Activated T-cell treated with anti-CD3 and anti-CD28 coated beads, Interleukin-2, amount 50 U/mL, for 24 hours (primary cell): ENCODE measurements at regions not wholly inside any gene's neighbourhood (a gene's known extent, or its start where the extent isn't known, plus 50 kb on each side); places are given as distances from the start of the nearest gene placed in this dataset.
"Not testable (repeated sequence)": the region's sequence is repeated elsewhere in the genome, so short reads cannot be mapped to it uniquely, and the experiment has no call there.

Experiments
- DNase-seq: peaks from one replicate; pipeline ENCODE4 v3.0.0-alpha.2; 2020
- H3K27ac Mint-ChIP-seq: 2 replicates; pipeline ENCODE4 v1.8.0; 2020; ENCODE audit warnings: mild to moderate bottlenecking, mixed read lengths
- H3K27me3 Mint-ChIP-seq: 2 replicates; pipeline ENCODE4 v1.8.0; 2020; ENCODE audit warnings: mixed read lengths
- H3K36me3 Mint-ChIP-seq: 2 replicates; pipeline ENCODE4 v1.8.0; 2020; ENCODE audit warnings: low read depth, mixed read lengths
- H3K4me1 Mint-ChIP-seq: 2 replicates; pipeline ENCODE4 v1.8.0; 2020; ENCODE audit warnings: low read depth, mixed read lengths
- H3K4me3 Mint-ChIP-seq: 2 replicates; pipeline ENCODE4 v1.8.0; 2020; ENCODE audit warnings: mild to moderate bottlenecking, moderate library complexity, mixed read lengths
- H3K9me3 Mint-ChIP-seq: 2 replicates; pipeline ENCODE4 v1.8.0; 2020; ENCODE audit warnings: mixed read lengths

DNA sequence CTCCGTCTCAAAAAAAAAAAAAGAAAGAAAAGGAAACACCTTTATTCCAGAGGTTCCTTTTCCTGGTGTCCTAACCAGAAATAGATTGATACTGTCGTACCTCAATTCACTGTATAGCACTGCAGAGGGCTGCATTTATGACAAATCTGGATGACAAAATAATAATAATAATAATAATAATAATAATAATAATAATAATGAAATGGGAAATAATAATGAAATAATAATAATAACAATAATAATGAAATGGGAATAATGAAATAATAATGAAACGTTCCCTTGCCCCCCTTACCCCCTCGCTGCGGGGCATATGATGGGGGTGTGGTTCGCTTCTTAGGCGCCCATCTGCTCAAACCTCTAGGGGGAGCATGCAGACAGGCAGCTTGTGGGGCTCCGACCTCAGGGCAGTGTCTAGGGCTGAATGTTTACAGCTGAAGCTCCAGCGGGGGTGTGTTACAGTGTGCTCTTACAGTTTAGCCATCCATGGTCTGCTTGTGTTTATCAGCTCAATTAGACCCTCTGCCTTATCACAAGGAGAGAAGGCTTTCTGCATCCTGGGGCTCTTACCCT lies 1088.3 kb upstream of the SEL1L start:
- H3K4me1 Mint-ChIP-seq: no peaks in the 10 kb centered on the region
- no peak overlapping the region for H3K4me3 Mint-ChIP-seq
- H3K27ac Mint-ChIP-seq: no peak overlapping the region
- H3K9me3 Mint-ChIP-seq: peaks cover 12% of the 10 kb centered on the region
- H3K36me3 Mint-ChIP-seq: no peaks in the 10 kb centered on the region
- no peak for DNase-seq
- no peaks in the 10 kb centered on the region for H3K27me3 Mint-ChIP-seq

DNA sequence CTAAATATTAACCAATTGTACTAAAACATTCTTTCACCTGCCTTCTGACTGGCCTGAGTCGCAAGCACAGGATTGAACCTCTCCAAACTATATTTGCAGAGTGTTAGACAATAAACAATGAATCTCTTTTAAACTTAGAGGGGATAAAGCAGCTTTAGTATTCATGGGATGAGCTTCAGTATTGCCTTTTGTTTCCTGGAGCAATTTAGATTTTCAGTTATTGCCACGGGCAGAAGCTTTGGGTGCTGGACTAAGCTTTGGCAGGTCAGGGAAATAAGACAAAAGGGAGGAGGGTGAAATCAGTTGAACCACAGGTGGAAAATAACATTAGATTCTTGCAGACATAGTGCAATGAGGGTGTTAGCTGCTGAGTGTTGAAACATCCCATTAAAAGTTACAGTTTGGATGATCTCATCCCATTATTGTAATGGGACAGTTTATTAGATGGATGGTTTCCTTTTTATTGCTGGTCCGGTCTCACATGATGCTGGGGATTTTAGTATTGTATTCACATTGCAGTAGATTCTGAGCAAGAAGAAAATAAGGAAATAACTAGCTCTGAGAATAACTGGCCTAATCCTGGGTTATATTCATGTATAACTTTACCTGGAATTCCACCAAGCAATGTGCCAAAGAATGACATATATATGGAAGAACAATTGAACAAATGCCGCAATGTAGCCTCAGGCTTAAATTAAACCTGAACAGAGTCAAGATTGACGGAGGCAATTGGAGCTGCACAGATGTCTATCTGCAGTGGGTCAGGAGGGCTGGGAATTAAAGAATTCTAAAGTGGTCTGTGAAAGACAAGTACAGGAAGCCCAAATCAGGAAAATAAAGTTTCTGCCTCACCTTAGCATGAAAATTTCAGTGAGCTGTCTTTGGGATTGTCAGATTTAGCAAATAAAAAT lies 1092.8 kb upstream of the SEL1L start:
- Mint-ChIP-seq H3K9me3 (peaks cover 17% of the 10 kb centered on the region), H3K27ac (no peak overlapping the region), H3K27me3 (no peaks in the 10 kb centered on the region), H3K4me1 (no peaks in the 10 kb centered on the region), H3K4me3 (no peak overlapping the region), H3K36me3 (no peaks in the 10 kb centered on the region)
- no peak for DNase-seq

DNA sequence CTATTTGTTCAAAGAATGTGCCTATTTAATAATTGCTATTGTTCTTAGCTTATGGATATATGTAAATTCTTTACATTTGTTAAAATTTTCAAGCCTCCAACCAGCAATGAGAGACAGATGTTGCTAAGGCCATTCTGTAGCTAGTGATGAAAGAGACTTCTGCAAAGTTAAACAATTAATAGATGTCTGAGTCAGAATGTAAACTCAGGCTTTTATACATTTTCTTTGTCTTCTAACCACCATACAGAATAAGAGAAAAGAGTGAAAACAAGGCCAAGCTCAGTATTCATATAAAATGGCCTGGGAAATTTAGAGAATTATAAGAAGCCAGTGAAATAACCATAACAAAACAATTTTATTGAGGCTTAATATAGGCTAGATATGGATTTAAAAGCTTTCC lies 1102.3 kb upstream of the SEL1L start:
- H3K9me3 Mint-ChIP-seq: peaks cover 13% of the 10 kb centered on the region
- H3K27ac Mint-ChIP-seq: no peak overlapping the region
- H3K36me3 Mint-ChIP-seq: no peaks in the 10 kb centered on the region
- H3K4me3 Mint-ChIP-seq: no peak overlapping the region
- H3K4me1 Mint-ChIP-seq: no peaks in the 10 kb centered on the region
- no peaks in the 10 kb centered on the region for H3K27me3 Mint-ChIP-seq
- no peak for DNase-seq

DNA sequence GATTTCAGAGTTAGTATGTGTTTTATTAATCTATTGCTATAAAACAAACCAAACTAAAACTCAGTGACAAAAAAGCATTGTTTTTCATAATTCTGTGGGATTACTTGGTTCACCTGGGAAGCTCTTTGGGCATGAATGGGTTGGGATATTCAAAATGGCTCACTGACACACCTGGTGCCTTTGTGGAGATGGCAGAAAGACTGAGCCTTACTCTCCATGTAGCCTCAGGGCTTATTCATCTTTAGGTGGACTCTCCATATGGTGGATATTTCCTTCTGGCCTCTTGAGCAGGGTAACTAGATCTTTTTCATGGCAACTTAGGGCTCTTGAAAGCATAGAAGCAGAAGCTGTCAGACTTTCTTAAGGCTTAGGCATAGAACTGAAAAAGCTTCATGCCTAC lies 1102.8 kb upstream of the SEL1L start:
- no peak overlapping the region for H3K4me3 Mint-ChIP-seq
- peaks cover 13% of the 10 kb centered on the region for H3K9me3 Mint-ChIP-seq
- H3K4me1 Mint-ChIP-seq: no peaks in the 10 kb centered on the region
- H3K27ac Mint-ChIP-seq: no peak overlapping the region
- no peak for DNase-seq
- H3K36me3 Mint-ChIP-seq: no peaks in the 10 kb centered on the region
- H3K27me3 Mint-ChIP-seq: no peaks in the 10 kb centered on the region

DNA sequence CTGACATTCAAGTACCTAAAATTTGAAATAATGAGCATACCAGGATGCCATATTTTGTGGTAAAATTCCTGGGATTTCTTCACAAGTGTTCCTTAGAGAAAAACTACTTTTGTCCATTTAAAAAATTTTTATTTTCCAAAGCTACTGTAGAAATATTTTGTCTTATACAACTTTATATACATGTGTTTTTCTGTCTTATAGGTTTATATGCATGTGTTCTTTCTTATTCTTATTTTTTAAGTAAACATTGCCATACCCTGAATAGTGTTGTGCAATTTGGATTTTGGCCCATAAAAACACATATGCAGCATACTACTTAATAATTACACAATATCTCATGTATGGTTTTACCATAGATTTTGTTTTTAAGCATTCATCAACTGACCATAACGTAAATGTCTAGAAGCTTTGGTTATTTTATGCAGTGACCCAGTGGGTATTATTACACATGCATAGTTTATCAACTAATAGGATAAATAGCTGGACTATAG lies 1107.4 kb upstream of the SEL1L start:
- Mint-ChIP-seq H3K4me3 (no peak overlapping the region), H3K27me3 (no peaks in the 10 kb centered on the region), H3K27ac (no peak overlapping the region), H3K4me1 (no peaks in the 10 kb centered on the region), H3K36me3 (no peaks in the 10 kb centered on the region), H3K9me3 (peaks cover 17% of the 10 kb centered on the region)
- DNase-seq: no peak

DNA sequence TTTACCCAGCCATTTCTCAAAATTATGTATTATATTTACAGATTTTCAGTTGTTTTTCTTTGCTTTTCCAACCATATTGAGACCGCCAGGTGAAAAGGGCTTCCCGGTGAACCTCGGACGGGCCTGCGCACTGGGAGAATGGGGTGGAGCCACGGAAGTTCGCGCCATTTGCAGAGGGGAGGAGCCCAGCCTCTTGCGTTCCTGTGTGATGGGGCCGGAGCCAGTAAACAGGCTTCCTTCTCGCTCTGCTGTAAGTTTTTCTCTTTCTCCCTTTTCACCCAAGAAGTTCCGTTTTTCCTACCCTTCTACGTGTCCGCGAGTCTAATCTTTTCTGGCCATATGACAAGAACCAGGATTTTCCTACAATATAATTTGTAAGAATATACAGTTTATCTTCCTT lies 1108.8 kb upstream of the SEL1L start:
- Mint-ChIP-seq H3K36me3 (no peaks in the 10 kb centered on the region), H3K27me3 (no peaks in the 10 kb centered on the region), H3K4me3 (peak overlapping the region; percentile 53), H3K27ac (no peak overlapping the region), H3K9me3 (peaks cover 17% of the 10 kb centered on the region), H3K4me1 (no peaks in the 10 kb centered on the region)
- no peak for DNase-seq

DNA sequence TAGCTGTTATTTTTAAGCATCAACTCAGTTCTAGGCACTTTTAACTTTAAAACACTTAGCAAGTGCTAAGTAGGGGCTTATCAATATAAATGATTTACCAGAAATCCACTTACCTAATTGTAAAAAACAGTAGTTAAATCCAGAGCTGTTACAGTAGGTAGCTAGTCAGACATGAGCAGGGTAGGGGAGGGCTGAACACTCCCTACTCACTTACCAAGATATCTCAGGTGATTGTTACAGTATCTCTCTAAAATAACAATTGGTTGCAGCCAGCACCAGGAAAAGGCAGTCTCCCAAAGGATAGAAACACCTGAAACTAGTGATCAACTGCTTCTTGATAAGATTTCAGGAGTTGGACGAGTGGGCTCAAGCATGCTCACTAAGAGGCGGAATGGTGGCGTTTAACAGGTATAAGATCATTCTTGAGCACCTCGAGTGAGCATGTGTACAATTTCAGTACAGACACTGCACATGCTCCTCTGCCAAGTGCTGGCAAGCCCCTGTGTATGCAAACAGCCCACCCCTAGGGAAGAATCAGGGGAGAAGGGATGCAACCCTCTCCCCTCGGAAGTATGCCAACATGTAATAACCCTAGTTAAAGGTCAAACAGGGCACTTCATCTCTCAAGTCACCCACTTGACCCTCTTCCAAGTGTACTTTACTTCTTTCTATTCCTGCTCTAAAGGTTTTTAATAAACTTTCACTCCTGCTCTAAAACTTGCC lies 1113.6 kb upstream of the SEL1L start:
- Mint-ChIP-seq H3K9me3 (peaks cover 8% of the 10 kb centered on the region), H3K27me3 (no peaks in the 10 kb centered on the region), H3K4me1 (no peaks in the 10 kb centered on the region), H3K36me3 (no peaks in the 10 kb centered on the region), H3K27ac (no peak overlapping the region), H3K4me3 (no peak overlapping the region)
- DNase-seq: no peak

DNA sequence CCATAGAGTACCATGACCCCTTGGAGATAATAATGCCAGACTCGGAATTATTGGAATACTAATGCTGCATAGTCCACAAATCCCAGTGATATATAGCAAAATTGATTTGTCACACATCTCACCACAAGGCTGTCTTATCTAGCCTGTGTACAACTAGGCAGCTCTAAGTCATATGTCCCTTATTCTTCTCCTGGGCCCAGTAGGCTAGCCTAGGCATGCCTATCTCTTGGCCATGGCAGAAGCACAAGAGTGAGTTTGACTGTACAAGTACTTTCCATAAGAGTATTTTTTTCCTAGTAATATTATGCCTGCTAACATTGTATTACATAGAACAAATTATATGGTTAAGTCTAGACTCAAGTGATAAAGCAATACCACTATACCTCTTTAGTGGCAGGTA lies 1122.1 kb upstream of the SEL1L start:
- no peaks in the 10 kb centered on the region for H3K27me3 Mint-ChIP-seq
- H3K4me3 Mint-ChIP-seq: no peak overlapping the region
- no peaks in the 10 kb centered on the region for H3K4me1 Mint-ChIP-seq

DNA sequence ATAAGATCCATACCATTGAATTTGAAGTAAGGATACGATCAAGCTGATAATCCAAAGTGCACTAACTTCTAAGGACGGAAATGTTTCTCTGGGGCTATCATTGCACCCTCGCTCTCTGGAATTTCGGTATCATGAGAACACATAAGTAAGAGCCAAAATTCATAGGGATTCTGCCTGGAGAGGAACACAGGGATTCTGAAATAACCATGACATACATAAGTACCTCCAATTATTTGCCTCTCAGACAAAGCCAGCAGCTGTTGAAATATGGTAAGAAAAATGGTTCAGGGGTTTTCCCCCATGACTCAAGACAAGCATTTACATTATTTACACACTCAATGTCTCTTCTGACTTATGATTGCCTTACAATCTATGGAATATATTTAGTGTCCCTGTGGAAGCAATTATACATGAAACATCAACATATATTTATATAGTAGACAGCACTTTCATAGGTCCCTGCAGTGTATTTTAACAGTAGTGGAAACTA lies 1123.6 kb upstream of the SEL1L start:
- Mint-ChIP-seq H3K9me3 (peaks cover 8% of the 10 kb centered on the region), H3K27me3 (no peaks in the 10 kb centered on the region), H3K27ac (no peak overlapping the region), H3K4me3 (no peak overlapping the region), H3K36me3 (no peaks in the 10 kb centered on the region), H3K4me1 (no peaks in the 10 kb centered on the region)
- no peak for DNase-seq

More for the DNA sequence above, 1122.1 kb upstream of the SEL1L start:
- no peaks in the 10 kb centered on the region for H3K36me3 Mint-ChIP-seq
- H3K9me3 Mint-ChIP-seq: peaks cover 3% of the 10 kb centered on the region
- DNase-seq: no peak
- no peak overlapping the region for H3K27ac Mint-ChIP-seq

DNA sequence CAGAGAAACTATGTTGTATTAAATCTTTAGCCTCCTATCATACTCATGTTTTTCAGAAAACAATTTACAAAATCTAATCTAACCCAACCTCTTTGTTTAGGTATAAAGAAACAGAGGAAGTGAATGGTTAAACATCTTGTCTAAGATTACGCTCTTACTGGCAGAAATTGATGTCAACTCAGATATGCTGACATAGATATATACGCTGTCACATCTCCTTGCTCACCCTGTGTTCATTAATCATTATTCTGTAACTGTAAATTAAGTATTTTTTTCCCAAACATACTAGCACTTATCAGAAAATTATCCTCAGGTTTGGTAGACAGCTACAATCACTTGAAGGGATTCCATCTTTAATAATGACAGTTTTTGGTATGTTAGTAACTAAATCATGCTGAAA lies 1127.6 kb upstream of the SEL1L start:
- Mint-ChIP-seq H3K4me1 (no peaks in the 10 kb centered on the region), H3K27ac (no peak overlapping the region), H3K36me3 (no peaks in the 10 kb centered on the region), H3K9me3 (peaks cover 20% of the 10 kb centered on the region), H3K27me3 (no peaks in the 10 kb centered on the region), H3K4me3 (no peak overlapping the region)
- no peak for DNase-seq

DNA sequence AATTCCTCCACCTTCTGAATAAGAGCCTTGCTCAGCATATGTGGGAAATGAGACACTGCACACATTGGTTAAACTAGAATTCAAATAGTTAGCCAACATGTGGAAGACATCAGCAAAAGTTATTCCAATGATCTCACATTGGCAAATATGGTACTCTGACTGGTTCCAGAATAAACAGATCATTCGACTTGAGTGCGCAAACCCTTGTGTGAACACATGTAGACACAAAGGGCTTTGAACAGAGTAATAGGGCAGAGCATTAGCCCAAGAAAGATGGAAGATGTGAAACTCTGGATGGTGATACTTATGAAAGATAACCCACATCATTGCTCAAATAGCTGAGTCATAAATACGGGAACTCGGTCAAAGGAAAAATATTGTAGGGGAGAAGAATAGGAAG lies 1133.4 kb upstream of the SEL1L start:
- no peaks in the 10 kb centered on the region for H3K27me3 Mint-ChIP-seq
- H3K4me3 Mint-ChIP-seq: no peak overlapping the region
- H3K4me1 Mint-ChIP-seq: no peaks in the 10 kb centered on the region
- H3K27ac Mint-ChIP-seq: no peak overlapping the region
- no peak for DNase-seq
- peaks cover 18% of the 10 kb centered on the region for H3K9me3 Mint-ChIP-seq
- H3K36me3 Mint-ChIP-seq: no peaks in the 10 kb centered on the region

DNA sequence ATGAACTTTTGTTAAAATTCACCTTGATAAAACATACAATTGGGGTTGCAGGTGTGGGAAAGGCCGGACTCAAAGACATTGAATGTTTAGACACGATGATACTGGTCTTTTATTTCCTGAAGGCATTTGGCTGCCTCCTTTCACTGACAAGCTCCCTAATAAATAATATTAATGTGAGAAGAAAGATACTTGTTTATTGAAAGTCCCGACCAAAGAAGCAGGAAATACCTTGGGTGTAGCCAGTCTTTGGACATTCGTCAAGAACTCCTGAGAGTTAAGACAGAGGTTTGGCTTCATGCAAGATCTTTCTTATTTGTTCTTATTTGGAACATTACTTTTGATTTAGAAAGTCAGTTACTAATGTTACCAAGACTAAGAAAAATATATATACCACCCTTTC lies 1133.8 kb upstream of the SEL1L start:
- Mint-ChIP-seq H3K4me1 (no peaks in the 10 kb centered on the region), H3K4me3 (no peak overlapping the region), H3K9me3 (peaks cover 18% of the 10 kb centered on the region), H3K27me3 (no peaks in the 10 kb centered on the region), H3K27ac (no peak overlapping the region), H3K36me3 (no peaks in the 10 kb centered on the region)
- DNase-seq: no peak

DNA sequence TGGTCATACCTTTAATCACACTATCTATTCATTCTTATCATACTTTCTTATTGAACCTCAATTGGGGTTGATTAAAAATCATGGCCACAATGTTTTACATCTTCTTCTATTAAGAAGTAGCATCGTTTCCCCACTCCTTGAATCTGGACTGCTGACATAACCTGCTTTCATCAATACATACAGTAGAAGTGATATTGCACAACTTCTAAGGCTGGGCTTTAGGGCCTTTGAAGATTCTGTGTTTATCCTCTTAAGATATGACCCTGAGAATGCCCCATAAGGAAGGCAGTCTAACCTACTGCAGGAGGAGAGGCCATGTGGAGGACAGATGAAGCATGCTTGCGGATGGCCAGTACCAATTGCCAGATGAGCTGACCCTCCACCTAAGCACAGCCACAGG lies 1142.8 kb upstream of the SEL1L start:
- no peaks in the 10 kb centered on the region for H3K27me3 Mint-ChIP-seq
- H3K4me1 Mint-ChIP-seq: no peaks in the 10 kb centered on the region
- H3K27ac Mint-ChIP-seq: no peak overlapping the region
- no peak for DNase-seq
- peaks cover 10% of the 10 kb centered on the region for H3K9me3 Mint-ChIP-seq
- no peak overlapping the region for H3K4me3 Mint-ChIP-seq
- no peaks in the 10 kb centered on the region for H3K36me3 Mint-ChIP-seq

DNA sequence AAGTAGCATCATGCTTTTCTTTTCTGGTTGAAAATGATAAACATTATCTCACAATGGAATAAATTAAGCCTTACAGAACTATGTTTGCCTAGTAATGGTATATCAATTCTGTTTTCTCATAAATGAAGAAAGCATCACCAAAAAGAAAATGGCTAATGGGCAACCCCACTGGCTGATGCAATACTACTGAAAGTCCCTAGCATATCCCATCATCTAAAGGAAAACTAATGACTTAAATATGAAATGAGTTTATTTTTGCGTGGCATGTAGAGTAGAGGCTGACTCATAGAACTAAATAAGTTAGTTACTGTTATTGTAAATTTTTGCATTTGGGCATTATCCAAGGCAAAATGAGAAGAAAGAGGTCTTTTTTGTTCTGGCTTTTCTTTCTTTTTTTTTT lies 1156.3 kb upstream of the SEL1L start:
- no peaks in the 10 kb centered on the region for H3K36me3 Mint-ChIP-seq
- no peak overlapping the region for H3K27ac Mint-ChIP-seq
- H3K4me1 Mint-ChIP-seq: no peaks in the 10 kb centered on the region
- no peak overlapping the region for H3K4me3 Mint-ChIP-seq
- H3K27me3 Mint-ChIP-seq: no peaks in the 10 kb centered on the region
- DNase-seq: no peak
- peaks cover 4% of the 10 kb centered on the region for H3K9me3 Mint-ChIP-seq

DNA sequence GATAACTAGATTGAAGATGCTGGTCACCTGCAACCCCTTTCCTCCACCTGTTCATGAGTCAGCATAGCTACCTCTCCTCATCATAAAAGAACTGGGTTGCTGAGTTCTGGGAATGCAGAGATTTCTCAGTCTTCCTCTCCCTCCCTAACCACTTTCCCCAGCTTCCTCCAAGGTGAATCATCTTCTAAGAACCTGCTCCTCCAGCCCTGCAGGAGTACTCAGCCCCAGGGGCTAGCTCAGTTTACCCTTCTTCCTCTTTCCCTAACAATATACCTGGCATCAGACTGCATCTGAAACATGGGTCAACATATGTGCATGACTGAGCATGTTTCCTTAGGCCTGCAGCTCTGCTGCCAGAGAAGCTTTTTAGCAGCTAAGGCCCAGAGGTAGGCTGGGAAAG lies 1157.5 kb upstream of the SEL1L start:
- not testable (repeated sequence) for H3K36me3 Mint-ChIP-seq, H3K9me3 Mint-ChIP-seq, H3K4me3 Mint-ChIP-seq, H3K27ac Mint-ChIP-seq, H3K4me1 Mint-ChIP-seq, DNase-seq, H3K27me3 Mint-ChIP-seq
